ENCODE measurements at regions not wholly inside any gene's neighbourhood (a gene's known extent, or its start where the extent isn't known, plus 50 kb on each side); places are given as distances from the start of the nearest gene placed in this dataset.

GRCh38 chr2:6654279-6654678 is 211.4 kb downstream of the CMPK2 start:
- Histone ChIP-seq H3K36me3 (ENCODE audit: insufficient read depth, low read length) (no peaks in the 10 kb centered on the region), H3K4me1 (ENCODE audit: insufficient read depth, low read length, poor library complexity, severe bottlenecking) (no peaks in the 10 kb centered on the region), H3F3A (ENCODE audit: low read depth) (no peaks in the 10 kb centered on the region), H3K9me2 (replicated peaks; ENCODE audit: low read depth, low read length) (no peaks in the 10 kb centered on the region), H4K20me1 (ENCODE audit: insufficient read depth, low read length, poor library complexity, severe bottlenecking) (no peaks in the 10 kb centered on the region), H3K9me3 (ENCODE audit: insufficient read depth, low read depth, low read length) (no peaks in the 10 kb centered on the region), H3K9ac (ENCODE audit: low read depth, low read length, poor library complexity, severe bottlenecking) (no peak overlapping the region), H3K27me3 (ENCODE audit: insufficient read depth, low read length, poor library complexity, severe bottlenecking) (no peaks in the 10 kb centered on the region), H3K4me3 (ENCODE audit: low read length, poor library complexity, severe bottlenecking) (no peak overlapping the region), H2AFZ (ENCODE audit: low read length) (no peak overlapping the region), H3K4me2 (ENCODE audit: low read depth, low read length, poor library complexity, severe bottlenecking) (no peak overlapping the region), H3K79me2 (ENCODE audit: insufficient read depth, low read length) (no peaks in the 10 kb centered on the region)
- TF ChIP-seq CTCF (conservative IDR thresholded peaks at IDR 0.05; ENCODE audit: low read length), result no peak
- TF ChIP-seq EZH2phosphoT487 (IDR thresholded peaks at IDR 0.05; ENCODE audit: borderline replicate concordance), result no peak

GRCh38 chr2:6656633-6657032 is 209.1 kb downstream of the CMPK2 start:
- Histone ChIP-seq H3K9me3 (ENCODE audit: insufficient read depth, low read depth, low read length) (no peaks in the 10 kb centered on the region), H3K4me2 (ENCODE audit: low read depth, low read length, poor library complexity, severe bottlenecking) (no peak overlapping the region), H3K4me3 (ENCODE audit: low read length, poor library complexity, severe bottlenecking) (no peak overlapping the region), H3K27me3 (ENCODE audit: insufficient read depth, low read length, poor library complexity, severe bottlenecking) (no peaks in the 10 kb centered on the region), H3K9ac (ENCODE audit: low read depth, low read length, poor library complexity, severe bottlenecking) (no peak overlapping the region), H3K9me2 (replicated peaks; ENCODE audit: low read depth, low read length) (no peaks in the 10 kb centered on the region), H3K4me1 (ENCODE audit: insufficient read depth, low read length, poor library complexity, severe bottlenecking) (no peaks in the 10 kb centered on the region), H3K36me3 (ENCODE audit: insufficient read depth, low read length) (no peaks in the 10 kb centered on the region), H4K20me1 (ENCODE audit: insufficient read depth, low read length, poor library complexity, severe bottlenecking) (no peaks in the 10 kb centered on the region), H3F3A (ENCODE audit: low read depth) (no peaks in the 10 kb centered on the region), H2AFZ (ENCODE audit: low read length) (no peak overlapping the region), H3K79me2 (ENCODE audit: insufficient read depth, low read length) (no peaks in the 10 kb centered on the region)
- TF ChIP-seq EZH2phosphoT487 (IDR thresholded peaks at IDR 0.05; ENCODE audit: borderline replicate concordance) (no peak), CTCF (conservative IDR thresholded peaks at IDR 0.05; ENCODE audit: low read length) (no peak)

GRCh38 chr2:6657136-6657535 is 208.6 kb downstream of the CMPK2 start:
- no peak overlapping the region for H3K9ac ChIP-seq (ENCODE audit: low read depth, low read length, poor library complexity, severe bottlenecking)
- no peaks in the 10 kb centered on the region for H3K9me2 ChIP-seq (replicated peaks; ENCODE audit: low read depth, low read length)
- no peaks in the 10 kb centered on the region for H3F3A ChIP-seq (ENCODE audit: low read depth)
- no peaks in the 10 kb centered on the region for H4K20me1 ChIP-seq (ENCODE audit: insufficient read depth, low read length, poor library complexity, severe bottlenecking)
- TF ChIP-seq CTCF (conservative IDR thresholded peaks at IDR 0.05; ENCODE audit: low read length), result no peak
- TF ChIP-seq EZH2phosphoT487 (IDR thresholded peaks at IDR 0.05; ENCODE audit: borderline replicate concordance), result no peak
- no peak overlapping the region for H3K4me2 ChIP-seq (ENCODE audit: low read depth, low read length, poor library complexity, severe bottlenecking)
- H3K4me3 ChIP-seq (ENCODE audit: low read length, poor library complexity, severe bottlenecking), result no peak overlapping the region
- no peaks in the 10 kb centered on the region for H3K36me3 ChIP-seq (ENCODE audit: insufficient read depth, low read length)
- H3K27me3 ChIP-seq (ENCODE audit: insufficient read depth, low read length, poor library complexity, severe bottlenecking), result no peaks in the 10 kb centered on the region
- H3K79me2 ChIP-seq (ENCODE audit: insufficient read depth, low read length), result no peaks in the 10 kb centered on the region
- H3K4me1 ChIP-seq (ENCODE audit: insufficient read depth, low read length, poor library complexity, severe bottlenecking), result no peaks in the 10 kb centered on the region
- H3K9me3 ChIP-seq (ENCODE audit: insufficient read depth, low read depth, low read length), result no peaks in the 10 kb centered on the region
- H2AFZ ChIP-seq (ENCODE audit: low read length), result no peak overlapping the region

Measured in Loucy (cell line).